ENCODE measurements at regions not wholly inside any gene's neighbourhood (a gene's known extent, or its start where the extent isn't known, plus 50 kb on each side); places are given as distances from the start of the nearest gene placed in this dataset.
A peak's percentile ranks its signal among the peaks of the same experiment; 100 is the strongest.

- TF ChIP-seq TFAP4 (CRISPR knock-in tag; IDR thresholded peaks at IDR 0.05; ENCODE audit: borderline replicate concordance) (peak; percentile 35; the same call in 1 of the 2 replicates), BRF1 (IDR thresholded peaks at IDR 0.05; ENCODE audit: borderline replicate concordance, extremely low read depth, insufficient read length) (no peak), HOMEZ (CRISPR knock-in tag; IDR thresholded peaks at IDR 0.05) (peak; percentile 53; the same call in 1 of the 2 replicates), ZNF146 (CRISPR knock-in tag; IDR thresholded peaks at IDR 0.05; ENCODE audit: unreplicated experiment) (no peak), SUPT5H (IDR thresholded peaks at IDR 0.05) (no peak), THAP12 (CRISPR knock-in tag; IDR thresholded peaks at IDR 0.05) (0 out of 2 replicates have a peak, but pooled peaks have one; percentile 4), ZFP30 (CRISPR knock-in tag; IDR thresholded peaks at IDR 0.05; ENCODE audit: borderline replicate concordance) (no peak), ZBTB9 (CRISPR knock-in tag; IDR thresholded peaks at IDR 0.05) (peak; percentile 62; the same call in 1 of the 2 replicates), OTX1 (CRISPR knock-in tag; IDR thresholded peaks at IDR 0.05) (peak; percentile 42; the same call in 1 of the 2 replicates), MBD2 (IDR thresholded peaks at IDR 0.05; ENCODE audit: borderline replicate concordance, low read depth) (peak; percentile 82), NR2C2 (CRISPR knock-in tag; IDR thresholded peaks at IDR 0.05) (peak; percentile 94), NR2C2 (tag; IDR thresholded peaks at IDR 0.05) (peak; percentile 96), NRF1 (conservative IDR thresholded peaks at IDR 0.05 in 1 of 2, IDR thresholded peaks at IDR 0.05 in 1 of 2) (peak in 1 of 2 experiments; percentile 17; a peak in 1 of 4 replicates), ZBTB11 (CRISPR knock-in tag; IDR thresholded peaks at IDR 0.05) (peak in 1 of 3 experiments; percentile 54; a peak in 1 of 6 replicates), TEAD1 (CRISPR knock-in tag; IDR thresholded peaks at IDR 0.05) (peak in 1 of 2 experiments; percentile 62; a peak in 2 of 4 replicates), NFYB (IDR thresholded peaks at IDR 0.05; ENCODE audit: extremely low read depth, insufficient read length) (peak; percentile 97)
These were observed 359.4 kb upstream of the SFSWAP start (continued) for GRCh38 chr12:131351319-131352028.
